B cell (primary cell): ENCODE measurements at regions not wholly inside any gene's neighbourhood (a gene's known extent, or its start where the extent isn't known, plus 50 kb on each side); places are given as distances from the start of the nearest gene placed in this dataset.
"Not testable (repeated sequence)": the region's sequence is repeated elsewhere in the genome, so short reads cannot be mapped to it uniquely, and the experiment has no call there.

Experiments used
- ATAC-seq: fragments of 200-7000 bp; cut with Tn5 transposase; one replicate; pipeline ENCODE4 v1.10.0; 2021; ENCODE audit warnings: low read depth, mild to moderate bottlenecking, moderate number of reproducible peaks, moderate library complexity
- CTCF ChIA-PET: fragments of 350-600 bp; sonication (Branson Sonifier 250); formaldehyde crosslinking; loops from one replicate; lab custom pipeline; 2021; ENCODE audit warnings: antibody characterized with exemption, inconsistent platforms; lab: Charles Lee
- POLR2A ChIA-PET: fragments of 350-600 bp; sonication (Branson Sonifier 250); formaldehyde crosslinking; loops from one replicate; lab custom pipeline; 2021; ENCODE audit warnings: antibody characterized with exemption; lab: Charles Lee
- DNase-seq: peaks from one replicate; pipeline ENCODE4 v3.0.0; 2013
- H2AFZ ChIP-seq: 2 replicates; pipeline ENCODE4 v1.6.1; 2012; ENCODE audit warnings: mild to moderate bottlenecking, low read depth, low read length; ENCODE audit not compliant: insufficient read depth, poor library complexity, severe bottlenecking
- H3K27ac ChIP-seq, 2 donors: 1 replicate in 1 of 2; 2 replicates in 1 of 2; pipeline ENCODE4 v1.5.1; 2012 to 2013; ENCODE audit warnings: low read length in 2 of 2, mild to moderate bottlenecking in 2 of 2, moderate library complexity in 1 of 2
- H3K27me3 ChIP-seq, 4 experiments: fragments of 200-600 bp in 1 of 4; sonication (generic) in 1 of 4; replicated peaks in 1 of 4; 1 replicate in 2 of 4; 2 replicates in 2 of 4; pipeline versions ENCODE4 v1.6.1 to v1.7.0; 2013 to 2016; ENCODE audit warnings: low read length in 3 of 4, mild to moderate bottlenecking in 2 of 4, mixed read lengths in 1 of 4, moderate library complexity in 1 of 4; ENCODE audit not compliant: insufficient read depth in 4 of 4, control insufficient read depth in 3 of 4; ENCODE audit errors: control extremely low read depth in 1 of 4
- H3K36me3 ChIP-seq, 2 experiments: replicated peaks in 1 of 2; 1 replicate in 1 of 2; 2 replicates in 1 of 2; pipeline versions ENCODE4 v1.6.1 to v1.7.1; 2013; ENCODE audit warnings: low read length in 1 of 2; ENCODE audit not compliant: insufficient read depth in 2 of 2, control insufficient read depth in 1 of 2; ENCODE audit errors: control extremely low read depth in 1 of 2, extremely low read depth in 1 of 2
- H3K4me1 ChIP-seq, 2 donors: fragments of 200-600 bp in 1 of 2; sonication (generic) in 1 of 2; 1 replicate in 1 of 2; 2 replicates in 1 of 2; pipeline versions ENCODE4 v1.5.1 to v1.6.1; 2013 to 2017; ENCODE audit warnings: low read length in 2 of 2; ENCODE audit not compliant: control insufficient read depth in 2 of 2, insufficient read depth in 2 of 2
- H3K4me2 ChIP-seq: replicated peaks from 2 replicates; pipeline ENCODE3; 2012; ENCODE audit warnings: mild to moderate bottlenecking, low read depth, low read length; ENCODE audit not compliant: poor library complexity, severe bottlenecking
- H3K4me3 ChIP-seq, 5 experiments: fragments of 200-600 bp in 1 of 5; sonication (generic) in 1 of 5; 1 replicate in 3 of 5; 2 replicates in 2 of 5; pipeline versions ENCODE4 v1.5.1 to v1.7.0; 2011 to 2016; ENCODE audit warnings: low read length in 4 of 5, mild to moderate bottlenecking in 4 of 5, low read depth in 2 of 5, control low read depth in 1 of 5, moderate library complexity in 1 of 5; ENCODE audit not compliant: insufficient read depth in 1 of 5; ENCODE audit errors: control extremely low read depth in 1 of 5, extremely low read depth in 1 of 5
- H3K79me2 ChIP-seq: fragments of 200-600 bp; sonication (generic); one replicate; pipeline ENCODE4 v1.6.0; 2016; ENCODE audit warnings: low read length; ENCODE audit not compliant: control insufficient read depth, insufficient read depth
- H3K9ac ChIP-seq: fragments of 200-600 bp; sonication (generic); 2 replicates; pipeline ENCODE4 v1.6.1; 2017; ENCODE audit warnings: mild to moderate bottlenecking, low read length, moderate library complexity
- H3K9me3 ChIP-seq, 3 donors: one replicate each; pipeline versions ENCODE4 v1.6.1 to v1.7.1; 2013; ENCODE audit warnings: low read length in 2 of 3; ENCODE audit not compliant: control insufficient read depth in 2 of 3, insufficient read depth in 1 of 3; ENCODE audit errors: control extremely low read depth in 1 of 3
- H4K20me1 ChIP-seq: 2 replicates; pipeline ENCODE4 v1.6.0; 2012; ENCODE audit warnings: mild to moderate bottlenecking, low read length; ENCODE audit not compliant: insufficient read depth, control insufficient read depth, poor library complexity, severe bottlenecking
- H3K27ac Mint-ChIP-seq: one replicate; pipeline ENCODE4 v1.8.0; 2021; ENCODE audit warnings: mixed read lengths
- H3K27me3 Mint-ChIP-seq: one replicate; pipeline ENCODE4 v1.8.0; 2021; ENCODE audit warnings: mixed read lengths
- H3K4me1 Mint-ChIP-seq: one replicate; pipeline ENCODE4 v1.8.0; 2021; ENCODE audit warnings: mixed read lengths
- H3K4me3 Mint-ChIP-seq: one replicate; pipeline ENCODE4 v1.8.0; 2021; ENCODE audit warnings: mixed read lengths
- H3K9me3 Mint-ChIP-seq: one replicate; pipeline ENCODE4 v1.8.0; 2022; ENCODE audit warnings: mixed read lengths; ENCODE audit not compliant: insufficient read depth
- CTCF ChIP-seq: fragments of 200-600 bp; IDR thresholded peaks from one replicate; pipeline ENCODE4 v1.8.0; 2022; ENCODE audit warnings: antibody characterized with exemption, mild to moderate bottlenecking
- EZH2 ChIP-seq: IDR thresholded peaks from 2 replicates; pipeline ENCODE4 v1.6.1; 2012; ENCODE audit warnings: borderline replicate concordance, low read depth, mild to moderate bottlenecking, moderate library complexity, low read length; ENCODE audit not compliant: insufficient read depth, poor library complexity, severe bottlenecking
- WGBS: methylation state at CpG from one replicate; pipeline ENCODE4 v1.1.5; 2013; ENCODE audit warnings: missing lambda C conversion rate; ENCODE audit not compliant: insufficient coverage; 5-methylcytosine and 5-hydroxymethylcytosine counted together
- intact Hi-C: fragments of 100-400 bp; cut with micrococcal nuclease; formaldehyde crosslinking; loops from one replicate; pipeline ENCODE4 v1.10.0; 2022

GRCh38 chr12:14240873-14241220, 124.6 kb upstream of the ATF7IP start:
- H3K27ac Mint-ChIP-seq: peak overlapping the region; percentile 100
- Histone ChIP-seq H3K4me2 (peak overlapping the region; percentile 78), H3K9me3 (peaks cover 3 to 44% (median 21%) of the 10 kb centered on the region in 3 donors), H3K27ac (peak overlapping the region; percentile 96 to 99), H3K79me2 (peaks cover 8% of the 10 kb centered on the region), H4K20me1 (no peaks in the 10 kb centered on the region), H3K9ac (peak overlapping the region; percentile 66), H2AFZ (peak overlapping the region; percentile 80), H3K4me1 (peaks cover 46% of the 10 kb centered on the region in 2 donors), H3K4me3 (peak overlapping the region in 1 of 5 experiments; percentile 48), H3K36me3 (no peaks in the 10 kb centered on the region), H3K27me3 (no peaks in the 10 kb centered on the region)
- H3K27me3 Mint-ChIP-seq: no peaks in the 10 kb centered on the region
- intact Hi-C loops: loop anchor here (1.0 kb wide), 3 partner anchors 15 to 530 kb away; a partner anchor contains a TSS
- peaks cover 3% of the 10 kb centered on the region for H3K9me3 Mint-ChIP-seq
- ChIA-PET CTCF (interaction anchor here (0.6 to 5.4 kb wide), 13 partner anchors 11 to 508 kb away, joined by 3 to 89 read pairs (median 22); partner anchors contain the start of gene ATF7IP), POLR2A (interaction anchor here (0.7 to 2.5 kb wide), 4 partner anchors 15 to 125 kb away, joined by 3 to 32 read pairs (median 9); partner anchors contain the start of gene ATF7IP)
- DNase-seq (no peak), ATAC-seq (no peak)
- H3K4me3 Mint-ChIP-seq: peak overlapping the region; percentile 88
- peaks cover 45% of the 10 kb centered on the region for H3K4me1 Mint-ChIP-seq
- TF ChIP-seq EZH2 (no peak), CTCF (no peak)
- WGBS: 42% methylated on average over 2 of the region's 4 CpGs

GRCh38 chr12:14242825-14243224, 122.7 kb upstream of the ATF7IP start:
- DNase-seq, H3K27ac Mint-ChIP-seq, H3K4me3 ChIP-seq, H3K4me3 Mint-ChIP-seq, H3K9me3 Mint-ChIP-seq, H3K27me3 Mint-ChIP-seq, H4K20me1 ChIP-seq, H3K36me3 ChIP-seq, H3K9ac ChIP-seq, H3K27ac ChIP-seq, H3K4me2 ChIP-seq, H3K79me2 ChIP-seq, intact Hi-C loops, H3K27me3 ChIP-seq, ATAC-seq, H2AFZ ChIP-seq: not testable (repeated sequence)
- Histone ChIP-seq H3K9me3 (peaks cover 3 to 47% (median 21%) of the 10 kb centered on the region in 3 donors), H3K4me1 (peaks cover 46 to 47% of the 10 kb centered on the region in 2 donors)
- POLR2A ChIA-PET: interaction anchor here (0.7 kb wide), 2 partner anchors 72 to 129 kb away, joined by 5 to 13 read pairs; no protein-coding TSS in a partner anchor
- CTCF ChIA-PET: interaction anchor here (0.7 to 2.2 kb wide), 2 partner anchors 123 to 438 kb away, joined by 4 to 6 read pairs; partner anchors contain the start of gene ATF7IP
- 100% methylated on average over 2 of the region's 6 CpGs for WGBS
- H3K4me1 Mint-ChIP-seq: peaks cover 45% of the 10 kb centered on the region
